ENCODE measurements at regions not wholly inside any gene's neighbourhood (a gene's known extent, or its start where the extent isn't known, plus 50 kb on each side); places are given as distances from the start of the nearest gene placed in this dataset.

- Histone ChIP-seq H3K4me1 (replicated peaks in 1 of 4; ENCODE audit: control insufficient read depth in 3 of 4, insufficient read depth in 4 of 4, low read length in 3 of 4) (no peaks in the 10 kb centered on the region), H2BK15ac (ENCODE audit: low read length) (no peak overlapping the region), H3K9me3 (ENCODE audit: insufficient read depth in 2 of 2, low read depth in 1 of 2, low read length in 1 of 2) (no peaks in the 10 kb centered on the region), H3K36me3 (ENCODE audit: control insufficient read depth in 2 of 4, insufficient read depth in 4 of 4, low read length in 3 of 4) (no peaks in the 10 kb centered on the region), H3K56ac (replicated peaks; ENCODE audit: insufficient read length, low read depth, low read length) (no peak overlapping the region), H3K4me2 (ENCODE audit: insufficient read depth in 1 of 2, low read depth in 2 of 2, low read length in 2 of 2) (no peak overlapping the region), H2AFZ (ENCODE audit: low read length) (no peak overlapping the region), H2BK12ac (ENCODE audit: low read depth, low read length) (no peak overlapping the region), H3K27ac (ENCODE audit: low read depth, low read length) (no peak overlapping the region), H2BK5ac (ENCODE audit: low read depth, low read length) (no peak overlapping the region), H3K23ac (ENCODE audit: insufficient read length) (no peak overlapping the region), H4K5ac (ENCODE audit: insufficient read length, low read depth, low read length) (no peak overlapping the region), H3K79me1 (ENCODE audit: low read depth, low read length) (no peaks in the 10 kb centered on the region), H3K14ac (ENCODE audit: insufficient read length) (no peak overlapping the region), H3K79me2 (ENCODE audit: control insufficient read depth in 1 of 2, insufficient read depth in 2 of 2, low read length in 2 of 2) (no peaks in the 10 kb centered on the region), H3K9ac (replicated peaks in 1 of 4; ENCODE audit: extremely low read depth in 1 of 4, low read depth in 3 of 4, low read length in 3 of 4) (no peak overlapping the region), H2BK120ac (replicated peaks; ENCODE audit: low read depth, low read length) (no peak overlapping the region), H3K4ac (replicated peaks; ENCODE audit: insufficient read length, low read depth, low read length) (no peak overlapping the region), H3K27me3 (replicated peaks in 1 of 4; ENCODE audit: control insufficient read depth in 3 of 4, extremely low read depth in 1 of 4, insufficient read depth in 3 of 4, low read length in 3 of 4) (no peaks in the 10 kb centered on the region), H4K20me1 (replicated peaks in 1 of 2; ENCODE audit: control insufficient read depth in 1 of 2, insufficient read depth in 2 of 2, low read length in 2 of 2) (no peaks in the 10 kb centered on the region), H3K4me3 (ENCODE audit: extremely low read depth in 1 of 4, insufficient read depth in 2 of 4, low read depth in 3 of 4, low read length in 4 of 4) (no peak overlapping the region), H2BK20ac (ENCODE audit: low read length) (no peak overlapping the region), H2AK5ac (ENCODE audit: low read depth, low read length) (no peak overlapping the region), H4K8ac (ENCODE audit: extremely low read depth, insufficient read depth, low read length) (no peak overlapping the region), H4K91ac (replicated peaks; ENCODE audit: insufficient read length, low read length) (no peak overlapping the region), H3K23me2 (ENCODE audit: low read depth, low read length) (no peaks in the 10 kb centered on the region), H3K18ac (ENCODE audit: extremely low read depth, low read length) (no peak overlapping the region)
- no peak for FAIRE-seq
- POLR2A ChIA-PET (ENCODE audit: partially characterized antibody) = no interaction called here
- CTCF ChIA-PET (ENCODE audit: partially characterized antibody) = no interaction called here
- 89% methylated on average over 5 of the region's 5 CpGs; no CpG with 5 or more reads in 1 of the 2 experiments for WGBS, 2 experiments (ENCODE audit: extremely low coverage in 1 of 2, insufficient coverage in 1 of 2, insufficient read length in 1 of 2, insufficient replicate concordance in 2 of 2, low coverage in 1 of 2, low lambda C conversion rate in 2 of 2, missing lambda C conversion rate in 1 of 2)
- DNase-seq (ENCODE audit: low read depth in 1 of 2, low spot score in 2 of 2) = no peak
- TF ChIP-seq E2F6 (IDR thresholded peaks at IDR 0.05) (no peak), ZNF274 (IDR thresholded peaks at IDR 0.05; ENCODE audit: borderline replicate concordance, extremely low read depth, low read length) (no peak), NANOG (IDR thresholded peaks at IDR 0.05; ENCODE audit: insufficient read depth, low read depth, low read length, poor library complexity, severe bottlenecking) (no peak), FOSL1 (IDR thresholded peaks at IDR 0.05; ENCODE audit: insufficient read depth, low read depth, low read length) (no peak), POLR2A (IDR thresholded peaks at IDR 0.05; ENCODE audit: control extremely low read depth in 1 of 2, low read depth in 2 of 2, low read length in 2 of 2) (no peak), CHD1 (IDR thresholded peaks at IDR 0.05; ENCODE audit: low read depth, low read length) (no peak), JUND (IDR thresholded peaks at IDR 0.05; ENCODE audit: low read length) (no peak), CTBP2 (IDR thresholded peaks at IDR 0.05; ENCODE audit: borderline replicate concordance, insufficient read depth, insufficient read length, low read length) (no peak)
These were observed 476.2 kb downstream of the RAB28 start for GRCh38 chr4:13007802-13008470.
